ENCODE measurements at regions not wholly inside any gene's neighbourhood (a gene's known extent, or its start where the extent isn't known, plus 50 kb on each side); places are given as distances from the start of the nearest gene placed in this dataset.

- TF ChIP-seq, protein P1, sequence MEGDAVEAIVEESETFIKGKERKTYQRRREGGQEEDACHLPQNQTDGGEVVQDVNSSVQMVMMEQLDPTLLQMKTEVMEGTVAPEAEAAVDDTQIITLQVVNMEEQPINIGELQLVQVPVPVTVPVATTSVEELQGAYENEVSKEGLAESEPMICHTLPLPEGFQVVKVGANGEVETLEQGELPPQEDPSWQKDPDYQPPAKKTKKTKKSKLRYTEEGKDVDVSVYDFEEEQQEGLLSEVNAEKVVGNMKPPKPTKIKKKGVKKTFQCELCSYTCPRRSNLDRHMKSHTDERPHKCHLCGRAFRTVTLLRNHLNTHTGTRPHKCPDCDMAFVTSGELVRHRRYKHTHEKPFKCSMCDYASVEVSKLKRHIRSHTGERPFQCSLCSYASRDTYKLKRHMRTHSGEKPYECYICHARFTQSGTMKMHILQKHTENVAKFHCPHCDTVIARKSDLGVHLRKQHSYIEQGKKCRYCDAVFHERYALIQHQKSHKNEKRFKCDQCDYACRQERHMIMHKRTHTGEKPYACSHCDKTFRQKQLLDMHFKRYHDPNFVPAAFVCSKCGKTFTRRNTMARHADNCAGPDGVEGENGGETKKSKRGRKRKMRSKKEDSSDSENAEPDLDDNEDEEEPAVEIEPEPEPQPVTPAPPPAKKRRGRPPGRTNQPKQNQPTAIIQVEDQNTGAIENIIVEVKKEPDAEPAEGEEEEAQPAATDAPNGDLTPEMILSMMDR (IDR thresholded peaks at IDR 0.05) = no peak
- no peak for TF ChIP-seq ZFX (IDR thresholded peaks at IDR 0.05; ENCODE audit: borderline replicate concordance)
Measured at GRCh38 chr1:157302724-157303123, 164.5 kb upstream of the ETV3 start.

All from 22Rv1 (cell line).